K562 (cell line): ENCODE measurements at regions not wholly inside any gene's neighbourhood (a gene's known extent, or its start where the extent isn't known, plus 50 kb on each side); places are given as distances from the start of the nearest gene placed in this dataset.

Experiments used
- ARID1B ChIP-seq: fragments of 450-650 bp; IDR thresholded peaks from 2 replicates; pipeline ENCODE4 v1.6.1; 2016; ENCODE audit warnings: antibody characterized with exemption, mild to moderate bottlenecking, inconsistent platforms
- EP300 ChIP-seq: IDR thresholded peaks from 2 replicates; pipeline ENCODE4 v1.6.1; 2012; ENCODE audit warnings: low read length, improper control_type of control experiment
- EP400 ChIP-seq: fragments of 450-650 bp; IDR thresholded peaks from 2 replicates; pipeline ENCODE4 v1.6.1; 2017; ENCODE audit warnings: antibody characterized with exemption, mild to moderate bottlenecking, moderate library complexity
- GABPA ChIP-seq: fragments of 200-800 bp; sonication (Bioruptor generic); conservative IDR thresholded peaks from 2 replicates; pipeline ENCODE4 v1.6.1; 2016; ENCODE audit warnings: low read depth, missing genetic modification characterization, missing compliant biosample characterization
- HDAC8 ChIP-seq: fragments of 450-650 bp; IDR thresholded peaks from 2 replicates; pipeline ENCODE4 v1.6.1; 2016; ENCODE audit warnings: mild to moderate bottlenecking, missing genetic modification characterization, moderate library complexity, missing compliant biosample characterization
- L3MBTL2 ChIP-seq: fragments of 450-650 bp; IDR thresholded peaks from 2 replicates; pipeline ENCODE4 v1.6.1; 2016; ENCODE audit warnings: mild to moderate bottlenecking, moderate library complexity
- MAZ ChIP-seq, 2 experiments: fragments of 450-650 bp in 1 of 2; sonication (generic) in 1 of 2; formaldehyde crosslinking; IDR thresholded peaks in 1 of 2; conservative IDR thresholded peaks in 1 of 2; 2 replicates each; pipeline versions ENCODE4 v1.4.0 to v1.5.0; 2020; ENCODE audit warnings: mild to moderate bottlenecking in 1 of 2, missing genetic modification reagents in 1 of 2
- NFRKB ChIP-seq: fragments of 450-650 bp; IDR thresholded peaks from 2 replicates; pipeline ENCODE4 v1.6.1; 2016; ENCODE audit warnings: low read depth
- NR2C2 ChIP-seq, 2 experiments: fragments of 200-800 bp in 1 of 2; sonication (Bioruptor generic) in 1 of 2; sonication (generic) in 1 of 2; formaldehyde crosslinking in 1 of 2; IDR thresholded peaks; 2 replicates each; pipeline versions ENCODE4 v1.6.1 to v1.8.0; 2016 to 2022; ENCODE audit warnings: mild to moderate bottlenecking in 1 of 2, missing compliant biosample characterization in 1 of 2, missing genetic modification characterization in 1 of 2, missing genetic modification reagents in 1 of 2
- PRPF4 ChIP-seq: fragments of 200-400 bp; formaldehyde crosslinking; IDR thresholded peaks from one replicate; pipeline ENCODE4 v1.6.1; 2017; ENCODE audit warnings: low read length, low read depth, mild to moderate bottlenecking; ENCODE audit not compliant: insufficient read depth, poor library complexity, severe bottlenecking
- RAD51 ChIP-seq: fragments of 450-650 bp; IDR thresholded peaks from 2 replicates; pipeline ENCODE4 v1.7.1; 2016; ENCODE audit warnings: low read depth, mild to moderate bottlenecking, borderline replicate concordance
- YY1 ChIP-seq, 3 experiments: IDR thresholded peaks; 2 replicates each; pipeline ENCODE4 v1.6.1; 2011; ENCODE audit warnings: low read length in 2 of 3, mild to moderate bottlenecking in 2 of 3, moderate library complexity in 2 of 3, borderline replicate concordance in 1 of 3, control low read depth in 1 of 3, low read depth in 1 of 3; ENCODE audit not compliant: insufficient read depth in 3 of 3, insufficient replicate concordance in 2 of 3, control insufficient read depth in 1 of 3, insufficient read length in 1 of 3; ENCODE audit errors: extremely low read depth in 1 of 3
- ZFX ChIP-seq: sonication (generic); formaldehyde crosslinking; IDR thresholded peaks from 2 replicates; pipeline ENCODE4 v1.8.0; 2022; ENCODE audit warnings: mild to moderate bottlenecking, missing genetic modification reagents, moderate library complexity
- ZNF696 ChIP-seq: fragments of 250-450 bp; sonication (Bioruptor Pico); conservative IDR thresholded peaks from 2 replicates; pipeline ENCODE4 v1.4.0; 2020; ENCODE audit warnings: mild to moderate bottlenecking, moderate library complexity
- TF ChIP-seq, protein P1 (sequence below): sonication (generic); formaldehyde crosslinking; IDR thresholded peaks from 2 replicates; pipeline ENCODE4 v1.8.0; 2022; ENCODE audit warnings: mild to moderate bottlenecking, missing genetic modification reagents
- TF ChIP-seq, protein P2 (sequence below): fragments of 450-650 bp; IDR thresholded peaks from 2 replicates; pipeline ENCODE4 v1.6.1; 2017; ENCODE audit warnings: antibody characterized with exemption, mild to moderate bottlenecking

DNA sequence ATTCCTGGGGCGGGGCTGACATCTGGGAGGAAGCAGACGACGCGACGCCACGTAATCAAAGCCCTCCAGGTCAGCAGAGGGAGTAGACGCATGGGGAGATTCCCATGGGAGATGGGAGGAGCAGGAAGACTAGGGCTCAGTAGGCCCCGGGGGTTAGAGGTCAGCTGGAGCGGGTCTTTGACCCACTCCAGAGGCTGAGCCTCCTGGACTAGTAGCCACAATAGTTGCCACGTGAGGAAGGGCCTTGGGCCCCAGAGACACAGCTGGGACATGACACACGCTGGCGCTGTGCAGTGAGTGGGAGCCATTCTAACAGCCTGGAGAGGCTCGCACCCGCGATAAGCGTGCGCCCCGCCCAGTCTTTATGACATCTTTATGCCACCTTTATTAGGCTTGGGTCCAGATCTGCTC is 95.7 kb upstream of the AMZ2 start (continued):
- peak; percentile 54 for TF ChIP-seq EP400
- TF ChIP-seq GABPA (tag) = 0 out of 2 replicates have a peak, but pooled peaks have one; percentile 12
- peak; percentile 45; the same call in 1 of the 2 replicates for TF ChIP-seq HDAC8 (tag)
- no peak for TF ChIP-seq ZFX (CRISPR knock-in tag)
- no peak for TF ChIP-seq NR2C2 (CRISPR knock-in tag; IDR thresholded peaks at IDR 0.05)
- TF ChIP-seq NR2C2 (tag; IDR thresholded peaks at IDR 0.05) = peak; percentile 83
- peak; percentile 31; the same call in 1 of the 2 replicates for TF ChIP-seq ARID1B
- TF ChIP-seq PRPF4 = no peak
- TF ChIP-seq MAZ (CRISPR knock-in tag; conservative IDR thresholded peaks at IDR 0.05 in 1 of 2, IDR thresholded peaks at IDR 0.05 in 1 of 2) = 0 out of 4 replicates have a peak, but pooled peaks of 1 of the 2 experiments have one; percentile 35
- no peak for TF ChIP-seq ZNF696 (CRISPR knock-in tag)
- TF ChIP-seq NFRKB = 0 out of 2 replicates have a peak, but pooled peaks have one; percentile 23
- TF ChIP-seq, protein P1, sequence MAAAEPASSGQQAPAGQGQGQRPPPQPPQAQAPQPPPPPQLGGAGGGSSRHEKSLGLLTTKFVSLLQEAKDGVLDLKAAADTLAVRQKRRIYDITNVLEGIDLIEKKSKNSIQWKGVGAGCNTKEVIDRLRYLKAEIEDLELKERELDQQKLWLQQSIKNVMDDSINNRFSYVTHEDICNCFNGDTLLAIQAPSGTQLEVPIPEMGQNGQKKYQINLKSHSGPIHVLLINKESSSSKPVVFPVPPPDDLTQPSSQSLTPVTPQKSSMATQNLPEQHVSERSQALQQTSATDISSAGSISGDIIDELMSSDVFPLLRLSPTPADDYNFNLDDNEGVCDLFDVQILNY (CRISPR knock-in tag) = no peak
- TF ChIP-seq EP300 = 0 out of 2 replicates have a peak, but pooled peaks have one; percentile 14
- peak in 1 of 3 experiments; percentile 31 for TF ChIP-seq YY1 (IDR thresholded peaks at IDR 0.05; ENCODE audit: borderline replicate concordance in 1 of 3, control insufficient read depth in 1 of 3, extremely low read depth in 1 of 3, insufficient read depth in 3 of 3, insufficient read length in 1 of 3, insufficient replicate concordance in 2 of 3, low read depth in 1 of 3, low read length in 2 of 3)
- TF ChIP-seq, protein P2, sequence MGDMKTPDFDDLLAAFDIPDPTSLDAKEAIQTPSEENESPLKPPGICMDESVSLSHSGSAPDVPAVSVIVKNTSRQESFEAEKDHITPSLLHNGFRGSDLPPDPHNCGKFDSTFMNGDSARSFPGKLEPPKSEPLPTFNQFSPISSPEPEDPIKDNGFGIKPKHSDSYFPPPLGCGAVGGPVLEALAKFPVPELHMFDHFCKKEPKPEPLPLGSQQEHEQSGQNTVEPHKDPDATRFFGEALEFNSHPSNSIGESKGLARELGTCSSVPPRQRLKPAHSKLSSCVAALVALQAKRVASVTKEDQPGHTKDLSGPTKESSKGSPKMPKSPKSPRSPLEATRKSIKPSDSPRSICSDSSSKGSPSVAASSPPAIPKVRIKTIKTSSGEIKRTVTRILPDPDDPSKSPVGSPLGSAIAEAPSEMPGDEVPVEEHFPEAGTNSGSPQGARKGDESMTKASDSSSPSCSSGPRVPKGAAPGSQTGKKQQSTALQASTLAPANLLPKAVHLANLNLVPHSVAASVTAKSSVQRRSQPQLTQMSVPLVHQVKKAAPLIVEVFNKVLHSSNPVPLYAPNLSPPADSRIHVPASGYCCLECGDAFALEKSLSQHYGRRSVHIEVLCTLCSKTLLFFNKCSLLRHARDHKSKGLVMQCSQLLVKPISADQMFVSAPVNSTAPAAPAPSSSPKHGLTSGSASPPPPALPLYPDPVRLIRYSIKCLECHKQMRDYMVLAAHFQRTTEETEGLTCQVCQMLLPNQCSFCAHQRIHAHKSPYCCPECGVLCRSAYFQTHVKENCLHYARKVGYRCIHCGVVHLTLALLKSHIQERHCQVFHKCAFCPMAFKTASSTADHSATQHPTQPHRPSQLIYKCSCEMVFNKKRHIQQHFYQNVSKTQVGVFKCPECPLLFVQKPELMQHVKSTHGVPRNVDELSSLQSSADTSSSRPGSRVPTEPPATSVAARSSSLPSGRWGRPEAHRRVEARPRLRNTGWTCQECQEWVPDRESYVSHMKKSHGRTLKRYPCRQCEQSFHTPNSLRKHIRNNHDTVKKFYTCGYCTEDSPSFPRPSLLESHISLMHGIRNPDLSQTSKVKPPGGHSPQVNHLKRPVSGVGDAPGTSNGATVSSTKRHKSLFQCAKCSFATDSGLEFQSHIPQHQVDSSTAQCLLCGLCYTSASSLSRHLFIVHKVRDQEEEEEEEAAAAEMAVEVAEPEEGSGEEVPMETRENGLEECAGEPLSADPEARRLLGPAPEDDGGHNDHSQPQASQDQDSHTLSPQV = peak; percentile 77
- TF ChIP-seq RAD51 = 0 out of 2 replicates have a peak, but pooled peaks have one; percentile 14
- peak; percentile 90 for TF ChIP-seq L3MBTL2
